GM23248 (cell line): ENCODE measurements at regions not wholly inside any gene's neighbourhood (a gene's known extent, or its start where the extent isn't known, plus 50 kb on each side); places are given as distances from the start of the nearest gene placed in this dataset.
A peak's percentile ranks its signal among the peaks of the same experiment; 100 is the strongest.
"Not testable (repeated sequence)": the region's sequence is repeated elsewhere in the genome, so short reads cannot be mapped to it uniquely, and the experiment has no call there.

Experiments
- DNase-seq: peaks from one replicate; pipeline ENCODE4 v3.0.0-alpha.2; 2015
- H2AFZ ChIP-seq: fragments of 200-600 bp; sonication (generic); 2 replicates; pipeline ENCODE4 v1.6.1; 2016; ENCODE audit warnings: antibody characterized with exemption
- H3F3A ChIP-seq: fragments of 200-600 bp; sonication (generic); 2 replicates; pipeline ENCODE4 v1.6.1; 2016; ENCODE audit warnings: mild to moderate bottlenecking, antibody characterized with exemption, mixed run types; ENCODE audit not compliant: insufficient read depth
- H3K27ac ChIP-seq: fragments of 200-600 bp; sonication (generic); 2 replicates; pipeline ENCODE4 v1.5.1; 2016; ENCODE audit warnings: mild to moderate bottlenecking
- H3K27me3 ChIP-seq: fragments of 200-600 bp; sonication (generic); replicated peaks from 2 replicates; pipeline ENCODE4 v1.6.1; 2016; ENCODE audit warnings: mild to moderate bottlenecking; ENCODE audit not compliant: insufficient read depth
- H3K36me3 ChIP-seq: fragments of 200-600 bp; sonication (generic); 2 replicates; pipeline ENCODE4 v1.6.1; 2016; ENCODE audit warnings: low read depth, mild to moderate bottlenecking
- H3K4me1 ChIP-seq: fragments of 200-600 bp; sonication (generic); 2 replicates; pipeline ENCODE4 v1.6.1; 2016; ENCODE audit warnings: mild to moderate bottlenecking; ENCODE audit not compliant: insufficient read depth
- H3K4me2 ChIP-seq: fragments of 200-600 bp; sonication (generic); one replicate; pipeline ENCODE4 v1.6.1; 2016; ENCODE audit warnings: mild to moderate bottlenecking; ENCODE audit not compliant: unreplicated experiment
- H3K4me3 ChIP-seq: fragments of 200-600 bp; sonication (generic); 2 replicates; pipeline ENCODE4 v1.5.1; 2016; ENCODE audit warnings: mild to moderate bottlenecking
- H3K79me2 ChIP-seq: fragments of 200-600 bp; sonication (generic); 2 replicates; pipeline ENCODE4 v1.6.1; 2016; ENCODE audit warnings: mild to moderate bottlenecking; ENCODE audit not compliant: insufficient read depth
- H3K9ac ChIP-seq: fragments of 200-600 bp; sonication (generic); 2 replicates; pipeline ENCODE4 v1.6.1; 2016; ENCODE audit warnings: mild to moderate bottlenecking
- H3K9me2 ChIP-seq: fragments of 200-600 bp; sonication (generic); 2 replicates; pipeline ENCODE4 v1.6.1; 2016; ENCODE audit warnings: mixed run types, mild to moderate bottlenecking, moderate library complexity; ENCODE audit not compliant: insufficient read depth
- H3K9me3 ChIP-seq: fragments of 200-600 bp; sonication (generic); one replicate; pipeline ENCODE4 v1.6.1; 2017; ENCODE audit warnings: low read depth
- H4K20me1 ChIP-seq: fragments of 200-600 bp; sonication (generic); 2 replicates; pipeline ENCODE4 v1.6.0; 2016; ENCODE audit not compliant: insufficient read depth
- EZH2 ChIP-seq: fragments of 200-600 bp; sonication (generic); IDR thresholded peaks from 2 replicates; pipeline ENCODE4 v1.6.1; 2018; ENCODE audit warnings: antibody characterized with exemption, mild to moderate bottlenecking; ENCODE audit not compliant: insufficient read depth, poor library complexity, severe bottlenecking
- EZH2phosphoT487 ChIP-seq: fragments of 200-600 bp; sonication (generic); IDR thresholded peaks from 2 replicates; pipeline ENCODE4 v1.6.1; 2018; ENCODE audit warnings: antibody characterized with exemption, moderate library complexity, mild to moderate bottlenecking, low read depth; ENCODE audit not compliant: insufficient read depth
- WGBS, 2 experiments: methylation state at CpG; one replicate each; pipeline ENCODE4 v1.1.6; 2015 to 2017; ENCODE audit warnings: low lambda C conversion rate in 2 of 2, low coverage in 1 of 2; ENCODE audit errors: missing lambda C conversion rate in 2 of 2; 5-methylcytosine and 5-hydroxymethylcytosine counted together
- in situ Hi-C: fragments of 300-500 bp; cut with MboI; formaldehyde crosslinking; loops from 2 replicates; pipeline ENCODE4 v1.15.0; 2020

GRCh38 chr5:66291771-66292170 lies 147.7 kb downstream of the SREK1 start:
- Histone ChIP-seq H3K9me3 (no peaks in the 10 kb centered on the region), H3K4me2 (no peak overlapping the region), H3F3A (no peaks in the 10 kb centered on the region), H3K79me2 (no peaks in the 10 kb centered on the region), H3K27me3 (no peaks in the 10 kb centered on the region), H3K4me3 (no peak overlapping the region), H2AFZ (no peak overlapping the region), H3K27ac (no peak overlapping the region), H3K9me2 (no peaks in the 10 kb centered on the region), H4K20me1 (no peaks in the 10 kb centered on the region), H3K36me3 (no peaks in the 10 kb centered on the region), H3K9ac (no peak overlapping the region), H3K4me1 (no peaks in the 10 kb centered on the region)
- TF ChIP-seq EZH2phosphoT487 (no peak), EZH2 (no peak)
- no peak for DNase-seq
- in situ Hi-C loops = no loop called here
- WGBS, 2 experiments = 87 to 90% methylated on average over 1 of the region's 1 CpG

DNA sequence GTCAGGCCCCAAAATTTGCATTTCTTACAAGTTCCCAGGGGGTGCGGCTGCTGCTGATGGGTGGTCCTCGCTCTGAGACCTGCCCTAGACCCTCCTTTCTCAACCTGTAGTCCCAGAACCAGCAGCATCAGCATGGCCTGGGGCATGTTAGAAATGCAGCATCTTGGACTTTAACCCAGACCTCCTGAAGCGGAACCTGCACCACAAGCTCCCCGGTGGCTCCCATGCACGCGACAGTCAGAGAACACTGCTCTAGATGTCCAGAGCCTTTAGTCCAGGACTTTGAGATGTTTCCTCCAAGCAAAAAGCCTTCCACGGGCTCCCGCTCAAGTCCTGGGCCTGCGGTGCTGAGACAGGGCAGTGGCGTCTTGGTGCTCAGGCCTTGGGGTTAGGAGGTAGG lies 149.8 kb downstream of the SREK1 start:
- H3K4me2 ChIP-seq, H2AFZ ChIP-seq, DNase-seq, H3K9ac ChIP-seq, H3K4me1 ChIP-seq, H3K36me3 ChIP-seq, H4K20me1 ChIP-seq, in situ Hi-C loops, H3K79me2 ChIP-seq, H3K27ac ChIP-seq, H3K4me3 ChIP-seq, H3K27me3 ChIP-seq, H3K9me2 ChIP-seq, H3F3A ChIP-seq, H3K9me3 ChIP-seq: not testable (repeated sequence)
- 75 to 76% methylated on average over 9 to 10 of the region's 10 CpGs for WGBS, 2 experiments

DNA sequence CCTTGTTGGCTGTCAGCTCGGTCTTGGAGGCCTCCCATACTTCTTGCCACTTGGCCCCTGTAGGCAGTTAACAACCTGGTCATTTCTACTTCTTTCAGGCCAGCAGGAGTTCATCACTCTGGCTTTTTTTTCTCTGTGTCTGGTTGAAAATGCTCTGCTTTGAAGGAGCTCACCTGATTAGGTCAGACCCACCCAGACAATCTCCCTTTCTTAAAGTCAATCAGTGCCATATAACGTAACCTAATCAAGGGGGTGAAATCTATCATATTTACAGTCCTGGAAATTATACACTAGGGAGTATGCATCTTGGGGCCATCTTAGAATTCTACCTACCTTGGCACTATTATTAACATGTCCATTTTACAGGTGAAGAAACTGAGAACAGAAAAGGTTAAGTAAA lies 155.4 kb downstream of the SREK1 start:
- H3F3A ChIP-seq = no peaks in the 10 kb centered on the region
- H3K4me1 ChIP-seq = no peaks in the 10 kb centered on the region
- no peaks in the 10 kb centered on the region for H3K9me2 ChIP-seq
- no peaks in the 10 kb centered on the region for H3K79me2 ChIP-seq
- H3K4me3 ChIP-seq = no peak overlapping the region
- no peak for DNase-seq
- no peak overlapping the region for H3K9ac ChIP-seq
- H3K4me2 ChIP-seq = no peak overlapping the region
- in situ Hi-C loops = no loop called here
- H3K27me3 ChIP-seq = no peaks in the 10 kb centered on the region; the same call in 1 of the 2 replicates
- H3K36me3 ChIP-seq = no peaks in the 10 kb centered on the region
- TF ChIP-seq EZH2phosphoT487 = no peak
- WGBS, 2 experiments = 46 to 54% methylated on average over 2 of the region's 2 CpGs
- no peaks in the 10 kb centered on the region for H3K9me3 ChIP-seq
- H2AFZ ChIP-seq = no peak overlapping the region
- H3K27ac ChIP-seq = no peak overlapping the region
- no peaks in the 10 kb centered on the region for H4K20me1 ChIP-seq

DNA sequence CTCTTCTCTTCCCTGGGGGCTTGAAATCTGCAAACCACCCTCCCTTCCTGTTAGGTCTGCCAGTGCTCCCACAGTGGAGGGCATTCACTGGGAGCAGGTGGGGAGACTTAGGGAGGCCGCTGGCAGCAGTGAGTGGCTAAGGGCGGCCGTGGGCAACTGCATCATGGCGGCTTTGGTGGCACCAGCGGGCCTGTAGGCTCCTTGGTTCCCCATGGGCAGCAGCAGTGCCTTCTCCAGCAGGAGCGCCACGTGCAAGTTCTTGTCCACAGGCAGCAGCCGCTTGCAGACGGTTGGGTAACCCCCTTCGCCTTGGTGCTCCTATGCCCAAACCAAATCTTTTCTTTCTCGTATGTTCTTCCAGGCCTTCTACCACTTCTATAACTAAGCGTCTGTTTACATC lies 158.2 kb downstream of the SREK1 start:
- Histone ChIP-seq H3K79me2 (no peaks in the 10 kb centered on the region), H3K9ac (no peak overlapping the region), H3K9me3 (no peaks in the 10 kb centered on the region), H3K4me1 (no peaks in the 10 kb centered on the region), H3K4me3 (no peak overlapping the region), H3K4me2 (no peak overlapping the region), H4K20me1 (no peaks in the 10 kb centered on the region), H3K36me3 (no peaks in the 10 kb centered on the region), H3K27me3 (no peaks in the 10 kb centered on the region; the same call in 1 of the 2 replicates), H3K27ac (no peak overlapping the region), H3K9me2 (no peaks in the 10 kb centered on the region), H2AFZ (no peak overlapping the region), H3F3A (no peaks in the 10 kb centered on the region)
- in situ Hi-C loops = no loop called here
- 73 to 75% methylated on average over 12 of the region's 12 CpGs for WGBS, 2 experiments
- no peak for DNase-seq
- TF ChIP-seq EZH2 (no peak), EZH2phosphoT487 (no peak)

DNA sequence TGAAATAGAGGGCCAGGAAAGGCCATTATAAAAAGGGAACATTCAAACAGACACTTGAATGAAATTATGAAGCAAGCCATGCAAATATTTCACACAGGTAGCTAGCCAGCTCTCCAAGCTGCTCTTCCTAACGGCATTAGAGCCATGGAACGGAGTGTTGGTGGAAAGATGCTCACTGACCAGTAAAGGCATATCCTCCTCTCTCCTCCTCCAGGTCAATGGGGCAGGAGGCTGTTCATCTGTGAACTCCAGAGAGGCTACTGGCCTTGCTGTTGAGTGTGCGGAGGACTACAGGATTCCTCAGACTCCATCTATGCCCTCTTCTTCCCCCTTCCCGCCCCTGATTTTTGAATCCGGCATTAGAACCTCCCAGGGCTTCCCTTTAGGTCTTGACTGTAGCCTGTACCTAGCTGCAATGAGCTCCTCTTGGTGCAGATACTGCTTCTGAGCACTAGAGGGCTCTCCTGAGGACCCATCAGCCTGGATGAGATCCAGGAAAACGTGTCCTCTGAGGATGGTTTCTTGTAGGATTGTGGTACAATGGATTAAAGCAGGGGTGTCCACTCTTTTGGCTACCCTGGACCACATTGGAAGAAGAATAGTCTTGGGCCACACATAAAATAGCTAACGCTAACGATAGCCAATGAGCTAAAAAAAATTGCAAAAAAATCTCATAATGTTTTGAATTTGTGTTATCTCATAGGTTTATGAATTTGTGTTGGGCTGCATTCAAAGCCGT lies 162.2 kb downstream of the SREK1 start:
- TF ChIP-seq EZH2 (no peak), EZH2phosphoT487 (no peak)
- Histone ChIP-seq H3K4me3 (no peak overlapping the region), H3F3A (no peaks in the 10 kb centered on the region), H2AFZ (no peak overlapping the region), H3K9ac (no peak overlapping the region), H3K36me3 (no peaks in the 10 kb centered on the region), H3K27me3 (no peaks in the 10 kb centered on the region; the same call in 1 of the 2 replicates), H3K9me3 (no peaks in the 10 kb centered on the region), H3K4me2 (no peak overlapping the region), H4K20me1 (no peaks in the 10 kb centered on the region), H3K9me2 (no peaks in the 10 kb centered on the region), H3K27ac (no peak overlapping the region), H3K4me1 (no peaks in the 10 kb centered on the region), H3K79me2 (no peaks in the 10 kb centered on the region)
- peak; percentile 85 for DNase-seq
- 17 to 18% methylated on average over 9 of the region's 9 CpGs for WGBS, 2 experiments
- in situ Hi-C loops = no loop called here
